IMR-90 (cell line): ENCODE measurements at regions not wholly inside any gene's neighbourhood (a gene's known extent, or its start where the extent isn't known, plus 50 kb on each side); places are given as distances from the start of the nearest gene placed in this dataset.

ENCODE experiments used
- BHLHE40 ChIP-seq: fragments of 150-350 bp; IDR thresholded peaks from 2 replicates; pipeline ENCODE4 v1.6.1; 2016; ENCODE audit warnings: mild to moderate bottlenecking, low read depth, low read length
- CTCF ChIP-seq: conservative IDR thresholded peaks from 2 replicates; pipeline ENCODE4 v1.5.1; 2012; ENCODE audit warnings: mild to moderate bottlenecking, low read depth, low read length, improper control_type of control experiment
- MAFK ChIP-seq: IDR thresholded peaks from 2 replicates; pipeline ENCODE4 v1.6.1; 2012; ENCODE audit warnings: low read depth, low read length, improper control_type of control experiment
- MXI1 ChIP-seq: IDR thresholded peaks from 2 replicates; pipeline ENCODE4 v1.6.1; 2012; ENCODE audit warnings: low read depth, mild to moderate bottlenecking, low read length, moderate library complexity, borderline replicate concordance
- NFE2L2 ChIP-seq: fragments of 150-350 bp; IDR thresholded peaks from 2 replicates; pipeline ENCODE4 v1.6.1; 2016; ENCODE audit warnings: low read depth, mild to moderate bottlenecking, low read length
- POLR2A ChIP-seq: IDR thresholded peaks from 2 replicates; pipeline ENCODE4 v1.6.1; 2012; ENCODE audit warnings: mild to moderate bottlenecking, low read depth, low read length
- RAD21 ChIP-seq: IDR thresholded peaks from 2 replicates; pipeline ENCODE4 v1.6.1; 2012; ENCODE audit warnings: low read length, improper control_type of control experiment
- RCOR1 ChIP-seq: IDR thresholded peaks from 2 replicates; pipeline ENCODE4 v1.6.1; 2012; ENCODE audit warnings: mild to moderate bottlenecking, low read length, improper control_type of control experiment; ENCODE audit not compliant: insufficient replicate concordance
- RFX5 ChIP-seq: IDR thresholded peaks from 2 replicates; pipeline ENCODE4 v1.8.0; 2012; ENCODE audit warnings: low read depth, mild to moderate bottlenecking, low read length, moderate library complexity
- SMC3 ChIP-seq: fragments of 150-350 bp; IDR thresholded peaks from 2 replicates; pipeline ENCODE4 v1.6.1; 2016; ENCODE audit warnings: low read depth, mild to moderate bottlenecking, antibody characterized with exemption, low read length, moderate library complexity
- TF ChIP-seq, protein P1 (sequence below): fragments of 150-350 bp; IDR thresholded peaks from 2 replicates; pipeline ENCODE4 v1.6.1; 2016; ENCODE audit warnings: low read depth, mild to moderate bottlenecking, low read length, moderate library complexity, borderline replicate concordance

GRCh38 chr2:238659231-238659630 is 188.7 kb upstream of the TWIST2 start:
- no peak for TF ChIP-seq POLR2A
- TF ChIP-seq CTCF: no peak
- TF ChIP-seq BHLHE40: no peak
- TF ChIP-seq MAFK: no peak
- no peak for TF ChIP-seq RFX5
- no peak for TF ChIP-seq SMC3
- TF ChIP-seq RAD21: no peak
- no peak for TF ChIP-seq MXI1
- TF ChIP-seq, protein P1, sequence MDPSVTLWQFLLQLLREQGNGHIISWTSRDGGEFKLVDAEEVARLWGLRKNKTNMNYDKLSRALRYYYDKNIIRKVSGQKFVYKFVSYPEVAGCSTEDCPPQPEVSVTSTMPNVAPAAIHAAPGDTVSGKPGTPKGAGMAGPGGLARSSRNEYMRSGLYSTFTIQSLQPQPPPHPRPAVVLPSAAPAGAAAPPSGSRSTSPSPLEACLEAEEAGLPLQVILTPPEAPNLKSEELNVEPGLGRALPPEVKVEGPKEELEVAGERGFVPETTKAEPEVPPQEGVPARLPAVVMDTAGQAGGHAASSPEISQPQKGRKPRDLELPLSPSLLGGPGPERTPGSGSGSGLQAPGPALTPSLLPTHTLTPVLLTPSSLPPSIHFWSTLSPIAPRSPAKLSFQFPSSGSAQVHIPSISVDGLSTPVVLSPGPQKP: no peak
- no peak for TF ChIP-seq RCOR1
- TF ChIP-seq NFE2L2: no peak
